Mesendoderm (in vitro differentiated cells): ENCODE measurements at regions not wholly inside any gene's neighbourhood (a gene's known extent, or its start where the extent isn't known, plus 50 kb on each side); places are given as distances from the start of the nearest gene placed in this dataset.
A peak's percentile ranks its signal among the peaks of the same experiment; 100 is the strongest.

Experiments used
- DNase-seq: peaks from one replicate; pipeline ENCODE4 v3.0.0; 2013
- H2AK5ac ChIP-seq: 2 replicates; pipeline ENCODE4 v1.6.1; 2013; ENCODE audit warnings: low read length, inconsistent platforms
- H2BK120ac ChIP-seq: 2 replicates; pipeline ENCODE4 v1.6.1; 2013; ENCODE audit warnings: low read depth, mild to moderate bottlenecking, low read length, moderate library complexity, mixed read lengths
- H2BK15ac ChIP-seq: replicated peaks from 2 replicates; pipeline ENCODE4 v1.6.1; 2013; ENCODE audit warnings: low read depth, mild to moderate bottlenecking, moderate library complexity
- H2BK5ac ChIP-seq: 2 replicates; pipeline ENCODE4 v1.6.1; 2013; ENCODE audit warnings: low read length, inconsistent platforms
- H3K18ac ChIP-seq: 2 replicates; pipeline ENCODE4 v1.6.1; 2013; ENCODE audit warnings: mild to moderate bottlenecking, low read length, mixed read lengths
- H3K23ac ChIP-seq: one replicate; pipeline ENCODE4 v1.6.1; 2013; ENCODE audit warnings: low read length
- H3K27ac ChIP-seq: 2 replicates; pipeline ENCODE4 v1.5.1; 2013; ENCODE audit warnings: low read depth, mild to moderate bottlenecking, inconsistent platforms, low read length, moderate library complexity
- H3K27me3 ChIP-seq: 2 replicates; pipeline ENCODE4 v1.6.1; 2013; ENCODE audit warnings: low read length, control low read depth, mild to moderate bottlenecking, inconsistent platforms; ENCODE audit not compliant: insufficient read depth, poor library complexity
- H3K36me3 ChIP-seq: 2 replicates; pipeline ENCODE4 v1.6.1; 2013; ENCODE audit warnings: low read length, inconsistent platforms; ENCODE audit not compliant: control insufficient read depth, insufficient read depth
- H3K4ac ChIP-seq: one replicate; pipeline ENCODE4 v1.6.1; 2013; ENCODE audit warnings: low read depth, mild to moderate bottlenecking, low read length, moderate library complexity
- H3K4me1 ChIP-seq: 2 replicates; pipeline ENCODE4 v1.6.1; 2013; ENCODE audit warnings: low read depth, low read length, inconsistent platforms; ENCODE audit not compliant: control insufficient read depth
- H3K4me2 ChIP-seq: 2 replicates; pipeline ENCODE4 v1.6.1; 2013; ENCODE audit warnings: low read length
- H3K4me3 ChIP-seq: 2 replicates; pipeline ENCODE4 v1.5.1; 2013; ENCODE audit warnings: mild to moderate bottlenecking, low read length
- H3K56ac ChIP-seq: one replicate; pipeline ENCODE4 v1.6.1; 2013; ENCODE audit warnings: low read length
- H3K79me1 ChIP-seq: 2 replicates; pipeline ENCODE4 v1.6.1; 2013; ENCODE audit warnings: low read length, inconsistent platforms
- H3K79me2 ChIP-seq: 2 replicates; pipeline ENCODE4 v1.6.1; 2013; ENCODE audit warnings: mild to moderate bottlenecking, low read length; ENCODE audit not compliant: control insufficient read depth, insufficient read depth
- H3K9ac ChIP-seq: 2 replicates; pipeline ENCODE4 v1.6.1; 2013; ENCODE audit warnings: low read length, inconsistent platforms
- H4K5ac ChIP-seq: one replicate; pipeline ENCODE4 v1.6.1; 2013; ENCODE audit warnings: low read length
- H4K8ac ChIP-seq: one replicate; pipeline ENCODE4 v1.6.1; 2013; ENCODE audit warnings: low read depth, mild to moderate bottlenecking, control low read depth, low read length, moderate library complexity
- WGBS: extraction: QIAGEN DNeasy Blood & Tissue Kit; methylation state at CpG from one replicate; pipeline ENCODE4 v1.1.7; 2013; ENCODE audit warnings: low lambda C conversion rate, missing lambda C conversion rate; ENCODE audit not compliant: insufficient coverage; ENCODE audit errors: extremely low coverage; 5-methylcytosine and 5-hydroxymethylcytosine counted together

GRCh38 chr12:72094490-72094889 is 155.8 kb downstream of the TPH2 start:
- Histone ChIP-seq H2AK5ac (no peak overlapping the region), H4K5ac (no peak overlapping the region), H3K56ac (no peak overlapping the region), H3K79me2 (no peaks in the 10 kb centered on the region), H2BK15ac (no peak overlapping the region), H3K36me3 (no peaks in the 10 kb centered on the region), H2BK120ac (no peak overlapping the region), H3K27me3 (no peaks in the 10 kb centered on the region), H2BK5ac (no peak overlapping the region), H3K4me1 (no peaks in the 10 kb centered on the region), H3K9ac (no peak overlapping the region), H3K4me3 (no peak overlapping the region), H4K8ac (no peak overlapping the region), H3K4me2 (no peak overlapping the region), H3K79me1 (no peaks in the 10 kb centered on the region), H3K18ac (no peak overlapping the region), H3K27ac (no peak overlapping the region), H3K4ac (no peak overlapping the region), H3K23ac (no peak overlapping the region)
- WGBS, result no CpG with 5 or more reads among the region's 2 CpGs
- DNase-seq, result no peak

GRCh38 chr12:72095025-72095424 is 156.4 kb downstream of the TPH2 start:
- no peak overlapping the region for H2BK5ac ChIP-seq
- no peak for DNase-seq
- H3K9ac ChIP-seq, result no peak overlapping the region
- H3K27me3 ChIP-seq, result no peaks in the 10 kb centered on the region
- H2AK5ac ChIP-seq, result no peak overlapping the region
- H3K4me2 ChIP-seq, result no peak overlapping the region
- H4K5ac ChIP-seq, result no peak overlapping the region
- H3K79me2 ChIP-seq, result no peaks in the 10 kb centered on the region
- H3K4me3 ChIP-seq, result no peak overlapping the region
- H2BK15ac ChIP-seq, result no peak overlapping the region
- no peak overlapping the region for H3K4ac ChIP-seq
- no peak overlapping the region for H2BK120ac ChIP-seq
- H3K23ac ChIP-seq, result no peak overlapping the region
- no CpG with 5 or more reads among the region's 1 CpG for WGBS
- H3K36me3 ChIP-seq, result no peaks in the 10 kb centered on the region
- no peak overlapping the region for H3K18ac ChIP-seq
- H3K4me1 ChIP-seq, result no peaks in the 10 kb centered on the region
- H4K8ac ChIP-seq, result no peak overlapping the region
- no peak overlapping the region for H3K56ac ChIP-seq
- no peaks in the 10 kb centered on the region for H3K79me1 ChIP-seq
- no peak overlapping the region for H3K27ac ChIP-seq

GRCh38 chr12:72098622-72099021 is 160.0 kb downstream of the TPH2 start:
- no peak overlapping the region for H2BK120ac ChIP-seq
- no peak overlapping the region for H3K23ac ChIP-seq
- no peak overlapping the region for H3K4me3 ChIP-seq
- no peaks in the 10 kb centered on the region for H3K4me1 ChIP-seq
- no CpG with 5 or more reads among the region's 4 CpGs for WGBS
- no peaks in the 10 kb centered on the region for H3K79me1 ChIP-seq
- no peak overlapping the region for H3K18ac ChIP-seq
- no peak overlapping the region for H4K5ac ChIP-seq
- H3K79me2 ChIP-seq, result no peaks in the 10 kb centered on the region
- H4K8ac ChIP-seq, result no peak overlapping the region
- H3K9ac ChIP-seq, result no peak overlapping the region
- DNase-seq, result no peak
- H3K4ac ChIP-seq, result no peak overlapping the region
- H3K27me3 ChIP-seq, result no peaks in the 10 kb centered on the region
- H3K56ac ChIP-seq, result no peak overlapping the region
- H3K4me2 ChIP-seq, result no peak overlapping the region
- no peak overlapping the region for H2BK15ac ChIP-seq
- H2BK5ac ChIP-seq, result no peak overlapping the region
- no peak overlapping the region for H2AK5ac ChIP-seq
- H3K27ac ChIP-seq, result no peak overlapping the region
- H3K36me3 ChIP-seq, result no peaks in the 10 kb centered on the region

DNA sequence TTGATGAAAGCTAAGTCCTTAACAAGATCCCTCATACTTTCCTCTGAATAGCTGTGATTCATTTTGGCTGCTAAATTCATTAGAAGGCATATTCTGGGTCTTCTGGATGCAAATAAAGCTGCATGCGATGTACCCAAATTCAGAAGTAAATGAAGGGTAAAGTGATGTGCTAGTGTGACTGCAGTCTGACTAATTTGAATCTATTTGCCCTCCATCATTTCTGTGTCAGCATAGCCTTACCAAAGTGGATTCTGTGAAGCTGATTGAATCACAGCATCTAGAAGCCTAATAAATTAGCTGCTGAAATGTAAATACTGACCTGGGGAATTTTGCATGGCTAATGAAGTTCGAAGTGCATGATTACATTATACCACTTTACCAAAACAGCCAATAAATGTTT is 162.2 kb downstream of the TPH2 start:
- no peak overlapping the region for H3K56ac ChIP-seq
- H3K4me1 ChIP-seq, result no peaks in the 10 kb centered on the region
- no peak overlapping the region for H3K23ac ChIP-seq
- H3K9ac ChIP-seq, result no peak overlapping the region
- H3K79me2 ChIP-seq, result no peaks in the 10 kb centered on the region
- no peak overlapping the region for H3K4ac ChIP-seq
- WGBS, result no CpG with 5 or more reads among the region's 2 CpGs
- H3K27ac ChIP-seq, result no peak overlapping the region
- H4K5ac ChIP-seq, result no peak overlapping the region
- no peaks in the 10 kb centered on the region for H3K79me1 ChIP-seq
- no peak overlapping the region for H2AK5ac ChIP-seq
- H3K18ac ChIP-seq, result no peak overlapping the region
- H2BK120ac ChIP-seq, result no peak overlapping the region
- H3K4me3 ChIP-seq, result no peak overlapping the region
- no peak overlapping the region for H2BK5ac ChIP-seq
- H3K27me3 ChIP-seq, result no peaks in the 10 kb centered on the region
- no peak overlapping the region for H4K8ac ChIP-seq
- no peak for DNase-seq
- no peaks in the 10 kb centered on the region for H3K36me3 ChIP-seq
- H2BK15ac ChIP-seq, result no peak overlapping the region
- H3K4me2 ChIP-seq, result no peak overlapping the region

- H3K4ac ChIP-seq, result no peak overlapping the region
- no peak overlapping the region for H3K56ac ChIP-seq
- no peaks in the 10 kb centered on the region for H3K79me1 ChIP-seq
- H3K4me3 ChIP-seq, result no peak overlapping the region
- H3K4me2 ChIP-seq, result no peak overlapping the region
- H3K4me1 ChIP-seq, result no peaks in the 10 kb centered on the region
- H3K23ac ChIP-seq, result no peak overlapping the region
- H3K79me2 ChIP-seq, result no peaks in the 10 kb centered on the region
- no peaks in the 10 kb centered on the region for H3K36me3 ChIP-seq
- no peaks in the 10 kb centered on the region for H3K27me3 ChIP-seq
- H2BK15ac ChIP-seq, result no peak overlapping the region
- no peak overlapping the region for H3K18ac ChIP-seq
- H2BK5ac ChIP-seq, result no peak overlapping the region
- H2BK120ac ChIP-seq, result no peak overlapping the region
- H4K8ac ChIP-seq, result no peak overlapping the region
- no peak overlapping the region for H3K27ac ChIP-seq
- DNase-seq, result peak; percentile 76
- no peak overlapping the region for H2AK5ac ChIP-seq
- WGBS, result no CpG with 5 or more reads among the region's 3 CpGs
- H4K5ac ChIP-seq, result no peak overlapping the region
- H3K9ac ChIP-seq, result no peak overlapping the region
These were observed 163.5 kb downstream of the TPH2 start for GRCh38 chr12:72102150-72102549.

GRCh38 chr12:72105849-72106248 is 166.3 kb upstream of the TRHDE start:
- DNase-seq, result no peak
- no peak overlapping the region for H3K56ac ChIP-seq
- no peaks in the 10 kb centered on the region for H3K79me2 ChIP-seq
- H4K5ac ChIP-seq, result no peak overlapping the region
- no peak overlapping the region for H3K18ac ChIP-seq
- H3K4me3 ChIP-seq, result no peak overlapping the region
- no peaks in the 10 kb centered on the region for H3K36me3 ChIP-seq
- H3K4ac ChIP-seq, result no peak overlapping the region
- H2AK5ac ChIP-seq, result no peak overlapping the region
- no peak overlapping the region for H3K9ac ChIP-seq
- no peak overlapping the region for H3K4me2 ChIP-seq
- H3K27ac ChIP-seq, result no peak overlapping the region
- H3K4me1 ChIP-seq, result no peaks in the 10 kb centered on the region
- H3K23ac ChIP-seq, result no peak overlapping the region
- no peaks in the 10 kb centered on the region for H3K79me1 ChIP-seq
- H3K27me3 ChIP-seq, result no peaks in the 10 kb centered on the region
- no peak overlapping the region for H2BK5ac ChIP-seq
- H4K8ac ChIP-seq, result no peak overlapping the region
- H2BK120ac ChIP-seq, result no peak overlapping the region
- no peak overlapping the region for H2BK15ac ChIP-seq
